Kidney (tissue), 13 donors: ENCODE measurements at regions not wholly inside any gene's neighbourhood (a gene's known extent, or its start where the extent isn't known, plus 50 kb on each side); places are given as distances from the start of the nearest gene placed in this dataset.
A peak's percentile ranks its signal among the peaks of the same experiment; 100 is the strongest.

Source experiments
- DNase-seq, 5 donors: peaks; one replicate each; pipeline ENCODE4 v3.0.0-alpha.2; 2013 to 2020
- FAIRE-seq: peaks from 2 replicates; lab custom pipeline; 2012; peaks lifted over from hg19 to GRCh38; lab: Jason Lieb, UNC
- H3K27ac ChIP-seq, 2 donors: one replicate each; pipeline ENCODE4 v1.7.0; 2013; ENCODE audit warnings: low read depth in 2 of 2, low read length in 2 of 2, inconsistent platforms in 1 of 2
- H3K27me3 ChIP-seq: one replicate; pipeline ENCODE4 v1.7.1; 2013; ENCODE audit warnings: low read length, inconsistent platforms; ENCODE audit not compliant: control insufficient read depth, insufficient read depth
- H3K36me3 ChIP-seq, 3 donors: one replicate each; pipeline versions ENCODE4 v1.7.0 to v1.7.1; 2013; ENCODE audit warnings: low read length in 3 of 3, control low read depth in 1 of 3, inconsistent platforms in 1 of 3; ENCODE audit not compliant: insufficient read depth in 3 of 3, control insufficient read depth in 2 of 3
- H3K4me1 ChIP-seq, 3 donors: one replicate each; pipeline versions ENCODE4 v1.7.0 to v1.7.1; 2013; ENCODE audit warnings: low read length in 3 of 3, inconsistent platforms in 1 of 3, low read depth in 1 of 3; ENCODE audit not compliant: control insufficient read depth in 2 of 3, insufficient read depth in 2 of 3
- H3K4me3 ChIP-seq, 3 donors: one replicate each; pipeline versions ENCODE4 v1.7.0 to v1.8.1; 2013; ENCODE audit warnings: low read length in 3 of 3, control low read depth in 1 of 3, inconsistent platforms in 1 of 3
- H3K9ac ChIP-seq, 3 donors: one replicate each; pipeline versions ENCODE4 v1.7.0 to v1.7.1; 2013; ENCODE audit warnings: low read length in 3 of 3, control low read depth in 1 of 3, inconsistent platforms in 1 of 3
- H3K9me3 ChIP-seq, 3 donors: one replicate each; pipeline versions ENCODE4 v1.7.0 to v1.7.1; 2013; ENCODE audit warnings: low read length in 3 of 3, control low read depth in 1 of 3, inconsistent platforms in 1 of 3; ENCODE audit not compliant: control insufficient read depth in 2 of 3, insufficient read depth in 1 of 3
- intact Hi-C: fragments of 100-400 bp; cut with DNase I; formaldehyde crosslinking; loops from one replicate; pipeline ENCODE4 v1.11.1; 2022
- TF ChIP-seq, protein P1 (sequence below): IDR thresholded peaks from 3 replicates; pipeline ENCODE4 v1.5.1; 2012; ENCODE audit warnings: mild to moderate bottlenecking, moderate library complexity, borderline replicate concordance; ENCODE audit not compliant: insufficient read depth; ENCODE audit errors: extremely low read depth
- donor health status: control.
- donor health status: control.
- donor health status: control.
- donor health status: control.
- donor health status: control.
- donor health status: DM: yes; HTN: yes; CAD: no.
- donor health status: Normal renal cell carcinoma (clear cell type).

DNA sequence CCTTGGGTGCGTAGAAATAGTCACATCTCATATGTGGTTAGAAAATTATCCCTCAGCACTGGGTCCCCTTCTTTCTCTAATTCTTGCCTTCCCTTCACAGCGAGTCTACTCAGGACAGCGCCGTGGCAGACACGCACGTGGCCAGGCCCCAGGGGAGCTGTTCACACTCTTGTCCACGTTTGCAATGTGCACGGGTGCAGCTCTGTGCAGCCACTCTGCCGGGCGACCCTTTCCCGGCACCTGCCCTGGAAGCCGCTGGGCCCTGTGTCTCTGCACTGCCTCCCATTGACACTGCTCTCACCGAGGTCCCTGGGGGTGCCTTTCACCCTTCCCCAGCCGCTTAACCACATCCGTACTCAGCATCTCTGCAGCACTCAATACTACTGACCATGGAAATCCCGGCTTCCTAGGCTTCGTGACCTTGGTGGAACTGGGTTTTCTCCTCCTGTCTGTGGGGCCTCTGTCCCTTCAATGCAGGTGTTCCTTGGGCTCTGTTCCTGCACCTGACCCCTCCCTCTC is 104.9 kb downstream of the DACT2 start:
- DNase-seq: peak in 2 of 5 donors; percentile 33 to 52
- FAIRE-seq: no peak
- TF ChIP-seq, protein P1, sequence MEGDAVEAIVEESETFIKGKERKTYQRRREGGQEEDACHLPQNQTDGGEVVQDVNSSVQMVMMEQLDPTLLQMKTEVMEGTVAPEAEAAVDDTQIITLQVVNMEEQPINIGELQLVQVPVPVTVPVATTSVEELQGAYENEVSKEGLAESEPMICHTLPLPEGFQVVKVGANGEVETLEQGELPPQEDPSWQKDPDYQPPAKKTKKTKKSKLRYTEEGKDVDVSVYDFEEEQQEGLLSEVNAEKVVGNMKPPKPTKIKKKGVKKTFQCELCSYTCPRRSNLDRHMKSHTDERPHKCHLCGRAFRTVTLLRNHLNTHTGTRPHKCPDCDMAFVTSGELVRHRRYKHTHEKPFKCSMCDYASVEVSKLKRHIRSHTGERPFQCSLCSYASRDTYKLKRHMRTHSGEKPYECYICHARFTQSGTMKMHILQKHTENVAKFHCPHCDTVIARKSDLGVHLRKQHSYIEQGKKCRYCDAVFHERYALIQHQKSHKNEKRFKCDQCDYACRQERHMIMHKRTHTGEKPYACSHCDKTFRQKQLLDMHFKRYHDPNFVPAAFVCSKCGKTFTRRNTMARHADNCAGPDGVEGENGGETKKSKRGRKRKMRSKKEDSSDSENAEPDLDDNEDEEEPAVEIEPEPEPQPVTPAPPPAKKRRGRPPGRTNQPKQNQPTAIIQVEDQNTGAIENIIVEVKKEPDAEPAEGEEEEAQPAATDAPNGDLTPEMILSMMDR: no peak
- Histone ChIP-seq H3K9ac (no peak overlapping the region), H3K4me1 (peaks cover 0 to 6% (median 0%) of the 10 kb centered on the region in 3 donors), H3K9me3 (no peaks in the 10 kb centered on the region), H3K27me3 (peaks cover 2% of the 10 kb centered on the region), H3K27ac (no peak overlapping the region), H3K4me3 (no peak overlapping the region), H3K36me3 (no peaks in the 10 kb centered on the region)
- intact Hi-C loops: no loop called here

DNA sequence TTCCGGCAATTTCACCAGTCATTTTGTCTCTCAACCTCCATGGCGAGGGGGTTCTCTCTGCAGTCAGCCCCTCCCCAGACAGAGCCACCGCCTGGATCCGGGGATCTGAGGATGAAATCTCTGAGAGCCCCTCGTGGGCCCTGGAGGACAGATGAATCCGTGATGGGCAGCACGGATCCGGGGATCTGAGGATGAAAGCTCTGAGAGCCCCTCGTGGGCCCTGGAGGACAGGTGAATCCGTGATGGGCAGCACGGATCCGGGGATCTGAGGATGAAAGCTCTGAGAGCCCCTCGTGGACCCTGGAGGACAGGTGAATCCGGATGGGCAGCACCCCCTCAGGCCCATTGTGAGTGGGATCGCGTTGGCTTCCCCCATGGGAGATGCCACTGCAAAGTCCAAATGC is 106.5 kb downstream of the DACT2 start:
- intact Hi-C loops: no loop called here
- TF ChIP-seq, protein P1: no peak
- no peak for FAIRE-seq

DNA sequence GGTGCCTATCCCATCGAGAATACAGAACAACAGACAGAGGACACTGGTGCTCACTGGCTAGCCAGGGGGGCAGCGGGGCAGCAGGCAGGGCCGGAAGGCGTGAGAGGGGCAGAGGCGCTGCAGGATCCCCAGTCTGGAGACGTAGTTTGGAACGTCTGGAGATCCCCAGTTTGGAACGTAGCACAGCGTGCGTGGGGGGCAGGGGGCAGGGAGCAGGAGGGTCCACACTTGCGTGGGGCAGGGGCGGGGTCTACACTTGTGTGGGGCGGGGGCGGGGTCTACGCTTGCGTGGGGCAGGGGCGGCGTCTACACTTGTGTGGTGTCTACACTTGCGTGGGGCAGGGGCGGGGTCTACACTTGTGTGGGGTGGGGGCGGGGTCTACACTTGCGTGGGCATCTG is 107.2 kb downstream of the DACT2 start:
- intact Hi-C loops: no loop called here
- no peaks in the 10 kb centered on the region for H3K36me3 ChIP-seq
- peak in 2 of 5 donors; percentile 45 to 54 for DNase-seq

More for the DNA sequence above, 106.5 kb downstream of the DACT2 start:
- Histone ChIP-seq H3K27ac (no peak overlapping the region), H3K4me1 (peaks cover 0 to 6% (median 0%) of the 10 kb centered on the region in 3 donors), H3K27me3 (peaks cover 2% of the 10 kb centered on the region), H3K9me3 (no peaks in the 10 kb centered on the region), H3K9ac (no peak overlapping the region), H3K4me3 (no peak overlapping the region), H3K36me3 (no peaks in the 10 kb centered on the region)
- peak in 2 of 5 donors; percentile 39 to 51 for DNase-seq

More for the DNA sequence above, 107.2 kb downstream of the DACT2 start:
- Histone ChIP-seq H3K4me3 (no peak overlapping the region), H3K4me1 (peaks cover 0 to 6% (median 0%) of the 10 kb centered on the region in 3 donors), H3K9me3 (no peaks in the 10 kb centered on the region), H3K27me3 (peaks cover 2% of the 10 kb centered on the region), H3K9ac (no peak overlapping the region), H3K27ac (no peak overlapping the region)
- no peak for FAIRE-seq
- TF ChIP-seq, protein P1: no peak
